Ovary (tissue), 3 donors: ENCODE measurements at regions not wholly inside any gene's neighbourhood (a gene's known extent, or its start where the extent isn't known, plus 50 kb on each side); places are given as distances from the start of the nearest gene placed in this dataset.

Experiments used
- EP300 ChIP-seq: sonication (generic); formaldehyde crosslinking; IDR thresholded peaks from one replicate; pipeline ENCODE4 v1.6.1; 2017; ENCODE audit warnings: antibody characterized with exemption
- POLR2A ChIP-seq: fragments of 450-650 bp; IDR thresholded peaks from one replicate; pipeline ENCODE4 v1.6.1; 2017; ENCODE audit warnings: antibody characterized with exemption, mild to moderate bottlenecking, moderate library complexity
- TF ChIP-seq, protein P1 (sequence below), 3 donors: fragments of 450-650 bp in 2 of 3; fragments of 200-600 bp in 1 of 3; IDR thresholded peaks; one replicate each; pipeline versions ENCODE4 v1.5.1 to v1.8.0; 2016 to 2022; ENCODE audit warnings: antibody characterized with exemption in 3 of 3, mild to moderate bottlenecking in 1 of 3
- donor health status: DM: no; HTN: no; CAD: no.

DNA sequence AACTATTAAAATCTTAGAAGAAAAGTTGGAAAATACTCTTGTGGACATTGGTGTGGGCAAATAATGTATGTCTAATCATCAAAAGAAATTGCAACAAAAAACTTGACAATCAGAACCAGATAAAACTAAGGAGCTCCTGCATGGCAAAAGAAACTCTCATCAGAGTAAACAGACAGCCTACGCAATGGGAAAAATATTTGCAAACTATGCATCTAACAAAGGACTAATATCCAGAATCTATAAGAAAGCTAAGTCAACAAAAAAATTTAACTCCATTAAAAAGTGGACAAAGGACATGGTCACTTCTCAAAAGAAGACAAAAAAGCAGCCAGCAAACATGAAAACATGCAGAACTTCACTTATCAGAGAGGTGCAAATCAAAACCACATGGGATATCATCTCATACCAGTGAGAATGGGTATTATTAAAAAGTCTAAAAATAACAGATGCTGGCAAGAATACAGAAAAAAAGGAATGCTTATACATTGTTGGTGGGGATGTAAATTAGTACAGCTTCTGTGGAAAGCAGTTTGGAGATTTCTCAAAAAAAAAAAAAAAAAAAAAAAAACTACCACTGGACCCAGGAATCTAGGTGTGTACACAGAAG is 99.7 kb upstream of the TOP3B start:
- TF ChIP-seq, protein P1, sequence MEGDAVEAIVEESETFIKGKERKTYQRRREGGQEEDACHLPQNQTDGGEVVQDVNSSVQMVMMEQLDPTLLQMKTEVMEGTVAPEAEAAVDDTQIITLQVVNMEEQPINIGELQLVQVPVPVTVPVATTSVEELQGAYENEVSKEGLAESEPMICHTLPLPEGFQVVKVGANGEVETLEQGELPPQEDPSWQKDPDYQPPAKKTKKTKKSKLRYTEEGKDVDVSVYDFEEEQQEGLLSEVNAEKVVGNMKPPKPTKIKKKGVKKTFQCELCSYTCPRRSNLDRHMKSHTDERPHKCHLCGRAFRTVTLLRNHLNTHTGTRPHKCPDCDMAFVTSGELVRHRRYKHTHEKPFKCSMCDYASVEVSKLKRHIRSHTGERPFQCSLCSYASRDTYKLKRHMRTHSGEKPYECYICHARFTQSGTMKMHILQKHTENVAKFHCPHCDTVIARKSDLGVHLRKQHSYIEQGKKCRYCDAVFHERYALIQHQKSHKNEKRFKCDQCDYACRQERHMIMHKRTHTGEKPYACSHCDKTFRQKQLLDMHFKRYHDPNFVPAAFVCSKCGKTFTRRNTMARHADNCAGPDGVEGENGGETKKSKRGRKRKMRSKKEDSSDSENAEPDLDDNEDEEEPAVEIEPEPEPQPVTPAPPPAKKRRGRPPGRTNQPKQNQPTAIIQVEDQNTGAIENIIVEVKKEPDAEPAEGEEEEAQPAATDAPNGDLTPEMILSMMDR (IDR thresholded peaks at IDR 0.05) = no peak
- no peak for TF ChIP-seq POLR2A
- TF ChIP-seq EP300 = no peak
